HepG2 (cell line): ENCODE measurements at regions not wholly inside any gene's neighbourhood (a gene's known extent, or its start where the extent isn't known, plus 50 kb on each side); places are given as distances from the start of the nearest gene placed in this dataset.

Experiments used
- FOXK2 ChIP-seq: fragments of 450-650 bp; IDR thresholded peaks from 2 replicates; pipeline ENCODE4 v1.6.1; 2016
- SMAD3 ChIP-seq: sonication (generic); formaldehyde crosslinking; IDR thresholded peaks from 2 replicates; pipeline ENCODE4 v1.4.0; 2020; ENCODE audit warnings: missing genetic modification reagents
- ZBTB20 ChIP-seq: sonication (generic); formaldehyde crosslinking; IDR thresholded peaks from 2 replicates; pipeline ENCODE4 v1.8.1; 2023; ENCODE audit warnings: missing genetic modification reagents, low read depth, mild to moderate bottlenecking, borderline replicate concordance
- ZNF101 ChIP-seq: sonication (generic); formaldehyde crosslinking; IDR thresholded peaks from 2 replicates; pipeline ENCODE4 v1.4.0; 2020; ENCODE audit warnings: mild to moderate bottlenecking, low read depth, missing genetic modification reagents, borderline replicate concordance
- ZNF607 ChIP-seq: sonication (generic); formaldehyde crosslinking; IDR thresholded peaks from 2 replicates; pipeline ENCODE4 v1.5.1; 2020; ENCODE audit warnings: missing genetic modification reagents, mild to moderate bottlenecking, borderline replicate concordance
- TF ChIP-seq, protein P1 (sequence below): IDR thresholded peaks from 2 replicates; pipeline ENCODE4 v1.6.1; 2016; ENCODE audit warnings: low read depth, borderline replicate concordance

DNA sequence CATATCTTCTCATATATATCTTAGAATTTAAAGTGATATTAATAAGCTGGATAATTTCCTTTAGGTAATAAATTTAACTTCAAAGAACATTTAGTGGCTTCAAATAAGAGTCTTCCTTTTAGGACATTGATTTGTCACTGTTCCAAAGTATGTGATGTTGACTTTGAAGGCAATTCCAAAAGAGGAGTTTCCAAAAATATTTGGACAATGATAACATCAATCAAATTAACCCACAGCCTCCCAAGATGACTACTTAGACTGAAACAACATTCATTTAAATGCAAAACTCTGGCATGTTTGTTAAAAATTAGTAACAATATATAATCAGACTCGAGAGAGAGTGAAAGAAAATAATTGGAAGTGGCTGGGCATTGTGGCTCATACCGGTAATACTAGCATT is 211.1 kb downstream of the OGFRL1 start:
- TF ChIP-seq, protein P1, sequence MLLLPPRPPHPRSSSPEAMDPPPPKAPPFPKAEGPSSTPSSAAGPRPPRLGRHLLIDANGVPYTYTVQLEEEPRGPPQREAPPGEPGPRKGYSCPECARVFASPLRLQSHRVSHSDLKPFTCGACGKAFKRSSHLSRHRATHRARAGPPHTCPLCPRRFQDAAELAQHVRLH (CRISPR knock-in tag): no peak
- no peak for TF ChIP-seq ZNF607 (CRISPR knock-in tag)
- TF ChIP-seq ZBTB20: no peak
- TF ChIP-seq FOXK2: no peak
- TF ChIP-seq SMAD3 (CRISPR knock-in tag): no peak
- TF ChIP-seq ZNF101 (CRISPR knock-in tag): no peak
